H1 (cell line): ENCODE measurements at regions not wholly inside any gene's neighbourhood (a gene's known extent, or its start where the extent isn't known, plus 50 kb on each side); places are given as distances from the start of the nearest gene placed in this dataset.

Source experiments
- CTCF ChIA-PET: fragments of 300-600 bp; sonication (Branson Sonifier 250); formaldehyde crosslinking; loops from one replicate; lab custom pipeline; 2021; ENCODE audit not compliant: partially characterized antibody; lab: Charles Lee
- POLR2A ChIA-PET: fragments of 300-600 bp; sonication (Branson Sonifier 250); formaldehyde crosslinking; loops from one replicate; lab custom pipeline; 2021; ENCODE audit warnings: inconsistent platforms; ENCODE audit not compliant: partially characterized antibody; lab: Charles Lee
- DNase-seq, 2 experiments: peaks; one replicate each; pipeline versions ENCODE4 v3.0.0 to v3.0.0-alpha.2; 2010 to 2022; ENCODE audit warnings: low spot score in 2 of 2, low read depth in 1 of 2, mixed read lengths in 1 of 2
- FAIRE-seq: peaks from 2 replicates; lab custom pipeline; 2011; peaks lifted over from hg19 to GRCh38; lab: Jason Lieb, UNC
- H2AFZ ChIP-seq: 2 replicates; pipeline ENCODE4 v1.8.1; 2012; ENCODE audit warnings: low read length, inconsistent platforms
- H2AK5ac ChIP-seq: 2 replicates; pipeline ENCODE4 v1.6.1; 2013; ENCODE audit warnings: low read depth, low read length
- H2BK120ac ChIP-seq: replicated peaks from 2 replicates; pipeline ENCODE3; 2013; ENCODE audit warnings: low read depth, low read length, inconsistent platforms
- H2BK12ac ChIP-seq: 2 replicates; pipeline ENCODE4 v1.6.1; 2013; ENCODE audit warnings: low read depth, low read length
- H2BK15ac ChIP-seq: 2 replicates; pipeline ENCODE4 v1.6.1; 2013; ENCODE audit warnings: low read length
- H2BK20ac ChIP-seq: 2 replicates; pipeline ENCODE4 v1.6.1; 2013; ENCODE audit warnings: low read length
- H2BK5ac ChIP-seq: 2 replicates; pipeline ENCODE4 v1.6.1; 2013; ENCODE audit warnings: low read depth, low read length
- H3K14ac ChIP-seq: 2 replicates; pipeline ENCODE4 v1.6.1; 2013; ENCODE audit warnings: inconsistent platforms; ENCODE audit not compliant: insufficient read length
- H3K18ac ChIP-seq: 2 replicates; pipeline ENCODE4 v1.6.1; 2013; ENCODE audit warnings: low read length; ENCODE audit errors: extremely low read depth
- H3K23ac ChIP-seq: 2 replicates; pipeline ENCODE4 v1.6.1; 2013; ENCODE audit warnings: inconsistent platforms; ENCODE audit not compliant: insufficient read length
- H3K23me2 ChIP-seq: 2 replicates; pipeline ENCODE4 v1.6.1; 2013; ENCODE audit warnings: low read depth, low read length
- H3K27ac ChIP-seq: 2 replicates; pipeline ENCODE4 v1.6.1; 2011; ENCODE audit warnings: low read depth, low read length, inconsistent platforms
- H3K27me3 ChIP-seq, 4 experiments: replicated peaks in 1 of 4; 1 replicate in 1 of 4; 2 replicates in 3 of 4; pipeline versions ENCODE4 v1.6.1 to v1.8.1; 2011 to 2013; ENCODE audit warnings: low read length in 3 of 4, mild to moderate bottlenecking in 3 of 4, inconsistent platforms in 2 of 4, mixed read lengths in 2 of 4, moderate library complexity in 1 of 4; ENCODE audit not compliant: control insufficient read depth in 3 of 4, insufficient read depth in 3 of 4; ENCODE audit errors: extremely low read depth in 1 of 4
- H3K36me3 ChIP-seq, 4 experiments: 2 replicates each; pipeline versions ENCODE4 v1.6.1 to v1.8.1; 2011 to 2013; ENCODE audit warnings: mild to moderate bottlenecking in 4 of 4, low read length in 3 of 4, moderate library complexity in 2 of 4, control low read depth in 1 of 4, inconsistent platforms in 1 of 4; ENCODE audit not compliant: insufficient read depth in 4 of 4, control insufficient read depth in 2 of 4
- H3K4ac ChIP-seq: replicated peaks from 2 replicates; pipeline ENCODE3; 2013; ENCODE audit warnings: low read length, low read depth, mixed read lengths, inconsistent platforms; ENCODE audit not compliant: insufficient read length
- H3K4me1 ChIP-seq, 4 experiments: replicated peaks in 1 of 4; 1 replicate in 1 of 4; 2 replicates in 3 of 4; pipeline versions ENCODE4 v1.6.1 to v1.8.1; 2011 to 2013; ENCODE audit warnings: low read length in 3 of 4, inconsistent platforms in 2 of 4, mixed read lengths in 1 of 4; ENCODE audit not compliant: insufficient read depth in 4 of 4, control insufficient read depth in 3 of 4
- H3K4me2 ChIP-seq, 2 experiments: 2 replicates each; pipeline versions ENCODE4 v1.6.1 to v1.8.1; 2011 to 2013; ENCODE audit warnings: low read depth in 2 of 2, low read length in 2 of 2, control low read depth in 1 of 2, inconsistent platforms in 1 of 2, mild to moderate bottlenecking in 1 of 2; ENCODE audit not compliant: insufficient read depth in 1 of 2
- H3K4me3 ChIP-seq, 4 experiments: fragments of 200-600, 300-600 bp in 1 of 4; sonication (generic), shearing (Covaris generic), sonication (Bioruptor Twin) in 1 of 4; 2 replicates each; pipeline versions ENCODE4 v1.5.1 to v1.8.1; 2011 to 2016; ENCODE audit warnings: low read length in 4 of 4, low read depth in 3 of 4, control low read depth in 2 of 4, inconsistent platforms in 2 of 4, mild to moderate bottlenecking in 2 of 4, mixed read lengths in 1 of 4, moderate library complexity in 1 of 4; ENCODE audit not compliant: insufficient read depth in 2 of 4; ENCODE audit errors: extremely low read depth in 1 of 4
- H3K56ac ChIP-seq: replicated peaks from 2 replicates; pipeline ENCODE3; 2013; ENCODE audit warnings: low read depth, mild to moderate bottlenecking, mixed read lengths, low read length, inconsistent platforms; ENCODE audit not compliant: insufficient read length
- H3K79me1 ChIP-seq: 2 replicates; pipeline ENCODE4 v1.6.1; 2013; ENCODE audit warnings: low read depth, low read length, control low read depth
- H3K79me2 ChIP-seq, 2 experiments: 2 replicates each; pipeline versions ENCODE4 v1.6.1 to v1.8.1; 2012 to 2013; ENCODE audit warnings: low read length in 2 of 2, mild to moderate bottlenecking in 2 of 2, inconsistent platforms in 1 of 2; ENCODE audit not compliant: insufficient read depth in 2 of 2, control insufficient read depth in 1 of 2
- H3K9ac ChIP-seq, 4 experiments: replicated peaks in 1 of 4; 1 replicate in 1 of 4; 2 replicates in 3 of 4; pipeline versions ENCODE4 v1.6.1 to v1.8.1; 2011 to 2013; ENCODE audit warnings: low read depth in 3 of 4, low read length in 3 of 4, control low read depth in 2 of 4, mild to moderate bottlenecking in 2 of 4, moderate library complexity in 2 of 4, inconsistent platforms in 1 of 4; ENCODE audit errors: extremely low read depth in 1 of 4
- H3K9me3 ChIP-seq, 2 experiments: 2 replicates each; pipeline versions ENCODE4 v1.6.1 to v1.8.1; 2012 to 2013; ENCODE audit warnings: mild to moderate bottlenecking in 2 of 2, moderate library complexity in 2 of 2, control low read depth in 1 of 2, inconsistent platforms in 1 of 2, low read depth in 1 of 2, low read length in 1 of 2, mixed read lengths in 1 of 2; ENCODE audit not compliant: insufficient read depth in 2 of 2
- H4K20me1 ChIP-seq, 2 experiments: replicated peaks in 1 of 2; 2 replicates each; pipeline versions ENCODE3 to v1.8.1; 2011 to 2013; ENCODE audit warnings: inconsistent platforms in 2 of 2, low read length in 2 of 2, mild to moderate bottlenecking in 1 of 2; ENCODE audit not compliant: insufficient read depth in 2 of 2, control insufficient read depth in 1 of 2
- H4K5ac ChIP-seq: 2 replicates; pipeline ENCODE4 v1.6.1; 2013; ENCODE audit warnings: low read length, low read depth, mixed read lengths, inconsistent platforms; ENCODE audit not compliant: insufficient read length
- H4K8ac ChIP-seq: 2 replicates; pipeline ENCODE4 v1.8.0; 2013; ENCODE audit warnings: mild to moderate bottlenecking, moderate library complexity, low read length, inconsistent platforms; ENCODE audit not compliant: insufficient read depth; ENCODE audit errors: extremely low read depth
- H4K91ac ChIP-seq: replicated peaks from 2 replicates; pipeline ENCODE3; 2013; ENCODE audit warnings: low read length, mixed read lengths, inconsistent platforms; ENCODE audit not compliant: insufficient read length
- BRCA1 ChIP-seq: IDR thresholded peaks from 2 replicates; pipeline ENCODE4 v1.6.1; 2012; ENCODE audit warnings: low read depth, low read length, improper control_type of control experiment
- CHD2 ChIP-seq: IDR thresholded peaks from 2 replicates; pipeline ENCODE4 v1.6.1; 2012; ENCODE audit warnings: low read length, improper control_type of control experiment
- CTBP2 ChIP-seq: IDR thresholded peaks from 2 replicates; pipeline ENCODE4 v1.7.0; 2011; ENCODE audit warnings: borderline replicate concordance, mild to moderate bottlenecking, moderate library complexity, mixed read lengths, low read length; ENCODE audit not compliant: insufficient read depth, insufficient read length
- HDAC6 ChIP-seq: IDR thresholded peaks from one replicate; pipeline ENCODE4 v1.7.1; 2012; ENCODE audit warnings: low read depth, mild to moderate bottlenecking, inconsistent platforms, low read length, moderate library complexity
- NANOG ChIP-seq: IDR thresholded peaks from 2 replicates; pipeline ENCODE4 v1.6.1; 2011; ENCODE audit warnings: low read length, low read depth, mild to moderate bottlenecking, inconsistent platforms; ENCODE audit not compliant: insufficient read depth, poor library complexity, severe bottlenecking
- POLR2A ChIP-seq, 2 experiments: IDR thresholded peaks; 1 replicate in 1 of 2; 2 replicates in 1 of 2; pipeline ENCODE4 v1.6.1; 2011; ENCODE audit warnings: low read depth in 2 of 2, low read length in 2 of 2, mild to moderate bottlenecking in 2 of 2; ENCODE audit errors: control extremely low read depth in 1 of 2
- POLR2AphosphoS5 ChIP-seq: IDR thresholded peaks from 2 replicates; pipeline ENCODE4 v1.6.1; 2011; ENCODE audit warnings: low read depth, low read length
- RBBP5 ChIP-seq: IDR thresholded peaks from 2 replicates; pipeline ENCODE4 v1.7.1; 2012; ENCODE audit warnings: low read depth, mild to moderate bottlenecking, inconsistent platforms, low read length, moderate library complexity, borderline replicate concordance
- SP4 ChIP-seq: IDR thresholded peaks from 2 replicates; pipeline ENCODE4 v1.6.1; 2012; ENCODE audit warnings: low read length, inconsistent platforms
- WGBS, 2 experiments: shearing (Covaris generic) in 1 of 2; methylation state at CpG; one replicate each; pipeline versions ENCODE4 v1.1.6 to v1.1.7; 2013 to 2015; ENCODE audit warnings: low lambda C conversion rate in 2 of 2, mixed read lengths in 2 of 2, inconsistent platforms in 1 of 2, low coverage in 1 of 2, missing lambda C conversion rate in 1 of 2; ENCODE audit not compliant: insufficient replicate concordance in 2 of 2, insufficient coverage in 1 of 2, insufficient read length in 1 of 2; ENCODE audit errors: extremely low coverage in 1 of 2, missing lambda C conversion rate in 1 of 2; 5-methylcytosine and 5-hydroxymethylcytosine counted together

DNA sequence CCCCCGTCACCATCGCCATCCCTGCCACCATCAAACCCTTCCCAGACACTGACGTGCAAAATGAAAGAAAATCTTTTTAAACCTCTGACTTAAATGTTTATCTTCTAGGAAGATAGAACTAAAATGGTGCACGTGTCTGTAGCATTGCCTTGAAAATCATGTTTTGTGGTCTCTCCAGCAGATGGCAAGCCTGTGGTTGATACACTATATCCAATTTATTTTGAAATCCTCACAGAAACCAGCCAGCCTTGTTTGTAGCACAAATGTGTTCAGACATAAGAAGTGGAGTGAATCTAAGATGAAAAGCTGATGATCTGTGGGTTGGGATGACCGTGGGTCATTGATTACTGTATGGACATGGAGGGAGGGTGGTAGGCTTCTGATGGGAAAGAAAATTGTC is 436.2 kb upstream of the SMIM21 start:
- H3K27me3 ChIP-seq = no peaks in the 10 kb centered on the region; a peak in 1 of 7 replicates
- H4K5ac ChIP-seq = no peak overlapping the region
- no peak overlapping the region for H3K4me2 ChIP-seq
- no peak overlapping the region for H3K14ac ChIP-seq
- H4K8ac ChIP-seq = no peak overlapping the region
- no peak for TF ChIP-seq RBBP5
- no peak for TF ChIP-seq HDAC6
- no peak for TF ChIP-seq POLR2AphosphoS5
- TF ChIP-seq POLR2A (IDR thresholded peaks at IDR 0.05; ENCODE audit: control extremely low read depth in 1 of 2, low read depth in 2 of 2, low read length in 2 of 2) = no peak
- no peak for TF ChIP-seq BRCA1
- TF ChIP-seq NANOG = no peak
- TF ChIP-seq SP4 = no peak
- TF ChIP-seq CHD2 = no peak
- no peak for TF ChIP-seq CTBP2
- H2BK5ac ChIP-seq = no peak overlapping the region
- H3K23me2 ChIP-seq = no peaks in the 10 kb centered on the region; the same call in 1 of the 2 replicates
- no peak overlapping the region for H3K18ac ChIP-seq
- peaks cover 0 to 3% of the 10 kb centered on the region in 2 experiments for H4K20me1 ChIP-seq
- H3K79me2 ChIP-seq = no peaks in the 10 kb centered on the region; a peak in 1 of 4 replicates
- no peak overlapping the region for H4K91ac ChIP-seq
- H3K9me3 ChIP-seq = no peaks in the 10 kb centered on the region
- H3K4me3 ChIP-seq = no peak overlapping the region
- DNase-seq = no peak
- peaks cover 0 to 3% (median 0%) of the 10 kb centered on the region in 4 experiments; a peak in 2 of 7 replicates for H3K4me1 ChIP-seq
- no peak overlapping the region for H2BK20ac ChIP-seq
- no peaks in the 10 kb centered on the region for H3K79me1 ChIP-seq
- no peak for FAIRE-seq
- WGBS, 2 experiments = 94% methylated on average over 5 of the region's 5 CpGs; no CpG with 5 or more reads in 1 of the 2 experiments
- no peak overlapping the region for H3K23ac ChIP-seq
- H3K9ac ChIP-seq = no peak overlapping the region
- no peak overlapping the region for H2BK120ac ChIP-seq
- H3K27ac ChIP-seq = no peak overlapping the region
- no peak overlapping the region for H2BK12ac ChIP-seq
- no peak overlapping the region for H3K56ac ChIP-seq
- no peak overlapping the region for H2AFZ ChIP-seq
- H3K36me3 ChIP-seq = no peaks in the 10 kb centered on the region
- no peak overlapping the region for H2AK5ac ChIP-seq
- ChIA-PET CTCF (no interaction called here), POLR2A (no interaction called here)
- no peak overlapping the region for H2BK15ac ChIP-seq
- no peak overlapping the region for H3K4ac ChIP-seq
